ENCODE measurements at regions not wholly inside any gene's neighbourhood (a gene's known extent, or its start where the extent isn't known, plus 50 kb on each side); places are given as distances from the start of the nearest gene placed in this dataset.

GRCh38 chr11:80503990-80504389 is 1063.2 kb upstream of the TENM4 start:
- CTCF ChIA-PET (ENCODE audit: partially characterized antibody), result no interaction called here

More at GRCh38 chr11:80503990-80504389, 1063.2 kb upstream of the TENM4 start:
- no peak overlapping the region for H3K4ac ChIP-seq (replicated peaks; ENCODE audit: insufficient read length, low read depth, low read length)
- no peaks in the 10 kb centered on the region for H3K36me3 ChIP-seq (ENCODE audit: control insufficient read depth in 2 of 4, insufficient read depth in 4 of 4, low read length in 3 of 4)
- FAIRE-seq, result no peak
- H2BK15ac ChIP-seq (ENCODE audit: low read length), result no peak overlapping the region
- POLR2A ChIA-PET (ENCODE audit: partially characterized antibody), result no interaction called here
- no peak overlapping the region for H3K18ac ChIP-seq (ENCODE audit: extremely low read depth, low read length)
- DNase-seq (ENCODE audit: low read depth in 1 of 2, low spot score in 2 of 2), result no peak
- H2AFZ ChIP-seq (ENCODE audit: low read length), result no peak overlapping the region
- H3K79me2 ChIP-seq (ENCODE audit: control insufficient read depth in 1 of 2, insufficient read depth in 2 of 2, low read length in 2 of 2), result no peaks in the 10 kb centered on the region
- H3K27me3 ChIP-seq (replicated peaks in 1 of 4; ENCODE audit: control insufficient read depth in 3 of 4, extremely low read depth in 1 of 4, insufficient read depth in 3 of 4, low read length in 3 of 4), result no peaks in the 10 kb centered on the region
- no peak overlapping the region for H2BK12ac ChIP-seq (ENCODE audit: low read depth, low read length)
- H4K91ac ChIP-seq (replicated peaks; ENCODE audit: insufficient read length, low read length), result no peak overlapping the region
- H3K4me2 ChIP-seq (ENCODE audit: insufficient read depth in 1 of 2, low read depth in 2 of 2, low read length in 2 of 2), result no peak overlapping the region
- H4K8ac ChIP-seq (ENCODE audit: extremely low read depth, insufficient read depth, low read length), result no peak overlapping the region
- no peaks in the 10 kb centered on the region for H3K23me2 ChIP-seq (ENCODE audit: low read depth, low read length)
- H3K9ac ChIP-seq (replicated peaks in 1 of 4; ENCODE audit: extremely low read depth in 1 of 4, low read depth in 3 of 4, low read length in 3 of 4), result no peak overlapping the region
- H4K5ac ChIP-seq (ENCODE audit: insufficient read length, low read depth, low read length), result no peak overlapping the region
- no peaks in the 10 kb centered on the region for H4K20me1 ChIP-seq (replicated peaks in 1 of 2; ENCODE audit: control insufficient read depth in 1 of 2, insufficient read depth in 2 of 2, low read length in 2 of 2)
- no peak overlapping the region for H2AK5ac ChIP-seq (ENCODE audit: low read depth, low read length)
- TF ChIP-seq CEBPB (IDR thresholded peaks at IDR 0.05; ENCODE audit: low read depth, low read length) (no peak), KDM4A (IDR thresholded peaks at IDR 0.05; ENCODE audit: low read depth, low read length, severe bottlenecking) (no peak), E2F6 (IDR thresholded peaks at IDR 0.05) (no peak), MAX (IDR thresholded peaks at IDR 0.05) (no peak), YY1 (IDR thresholded peaks at IDR 0.05; ENCODE audit: low read depth, low read length) (no peak), RNF2 (IDR thresholded peaks at IDR 0.05; ENCODE audit: borderline replicate concordance, low read depth, low read length, missing control alignments, poor library complexity, severe bottlenecking) (no peak)
- H2BK120ac ChIP-seq (replicated peaks; ENCODE audit: low read depth, low read length), result no peak overlapping the region
- H3K9me3 ChIP-seq (ENCODE audit: insufficient read depth in 2 of 2, low read depth in 1 of 2, low read length in 1 of 2), result no peaks in the 10 kb centered on the region
- 95% methylated on average over 1 of the region's 1 CpG; no CpG with 5 or more reads in 1 of the 2 experiments for WGBS, 2 experiments (ENCODE audit: extremely low coverage in 1 of 2, insufficient coverage in 1 of 2, insufficient read length in 1 of 2, insufficient replicate concordance in 2 of 2, low coverage in 1 of 2, low lambda C conversion rate in 2 of 2, missing lambda C conversion rate in 1 of 2)
- H3K4me1 ChIP-seq (replicated peaks in 1 of 4; ENCODE audit: control insufficient read depth in 3 of 4, insufficient read depth in 4 of 4, low read length in 3 of 4), result no peaks in the 10 kb centered on the region; a peak in 1 of 7 replicates
- H2BK5ac ChIP-seq (ENCODE audit: low read depth, low read length), result no peak overlapping the region
- no peak overlapping the region for H3K23ac ChIP-seq (ENCODE audit: insufficient read length)
- no peak overlapping the region for H3K27ac ChIP-seq (ENCODE audit: low read depth, low read length)
- no peak overlapping the region for H3K14ac ChIP-seq (ENCODE audit: insufficient read length)
- H3K56ac ChIP-seq (replicated peaks; ENCODE audit: insufficient read length, low read depth, low read length), result no peak overlapping the region
- no peak overlapping the region for H3K4me3 ChIP-seq (ENCODE audit: extremely low read depth in 1 of 4, insufficient read depth in 2 of 4, low read depth in 3 of 4, low read length in 4 of 4)
- H3K79me1 ChIP-seq (ENCODE audit: low read depth, low read length), result no peaks in the 10 kb centered on the region
- no peak overlapping the region for H2BK20ac ChIP-seq (ENCODE audit: low read length)

Data from H1 (cell line).